HG03159 (cell line): ENCODE measurements at regions not wholly inside any gene's neighbourhood (a gene's known extent, or its start where the extent isn't known, plus 50 kb on each side); places are given as distances from the start of the nearest gene placed in this dataset.
"Not testable (repeated sequence)": the region's sequence is repeated elsewhere in the genome, so short reads cannot be mapped to it uniquely, and the experiment has no call there.

ENCODE experiments used
- ATAC-seq: cut with Tn5 transposase; IDR thresholded peaks from one replicate; pipeline ENCODE4 v1.9.1; 2021; ENCODE audit warnings: mild to moderate bottlenecking, moderate library complexity; ENCODE audit not compliant: unreplicated experiment

- no peak for ATAC-seq
These were observed 55.1 kb downstream of the TTC6 start for GRCh38 chr14:37650356-37651037.

GRCh38 chr14:37652042-37652441 lies 56.6 kb downstream of the TTC6 start:
- no peak for ATAC-seq

GRCh38 chr14:37655418-37655817 lies 60.0 kb downstream of the TTC6 start:
- ATAC-seq, result no peak

DNA sequence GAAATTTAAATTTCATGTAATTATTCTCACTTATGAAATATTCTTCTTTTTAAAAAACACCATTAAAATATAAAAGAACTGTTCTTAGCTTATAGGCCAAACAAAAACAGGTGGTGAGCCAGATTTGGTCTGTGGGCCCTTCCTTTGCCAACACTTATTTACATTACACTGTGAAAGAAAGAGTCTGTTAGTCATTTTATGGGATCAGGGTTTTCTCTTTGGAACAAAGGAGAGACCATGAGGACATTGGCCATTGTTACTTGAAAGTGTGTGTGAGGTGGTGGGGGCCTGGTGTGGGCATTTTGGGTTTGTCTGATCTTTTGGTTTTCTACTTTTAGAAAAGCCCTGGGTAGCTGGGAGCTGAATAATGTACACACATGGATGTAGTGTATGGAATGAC lies 62.7 kb downstream of the TTC6 start:
- no peak for ATAC-seq

GRCh38 chr14:37663498-37663897 lies 68.1 kb downstream of the TTC6 start:
- ATAC-seq, result no peak

DNA sequence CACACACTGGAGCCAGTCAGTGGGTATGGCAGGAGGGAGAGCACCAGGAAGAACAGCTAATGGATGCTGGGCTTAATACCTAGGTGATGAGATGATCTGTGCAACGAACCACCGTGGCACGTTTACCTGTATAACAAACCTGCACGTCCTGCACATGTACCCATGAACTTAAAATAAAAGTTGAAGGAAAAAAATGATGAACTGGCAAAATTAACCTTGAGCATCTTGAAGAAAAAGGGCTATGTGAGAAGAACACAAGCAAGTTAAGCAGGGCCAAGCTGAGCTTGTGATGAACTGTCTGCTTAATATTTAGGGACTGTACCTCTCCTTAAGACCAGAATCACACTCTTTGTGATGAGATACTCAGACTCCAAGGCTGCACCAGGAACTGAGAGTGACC lies 70.0 kb downstream of the TTC6 start:
- ATAC-seq, result no peak

GRCh38 chr14:37665951-37666350 lies 70.5 kb downstream of the TTC6 start:
- no peak for ATAC-seq

DNA sequence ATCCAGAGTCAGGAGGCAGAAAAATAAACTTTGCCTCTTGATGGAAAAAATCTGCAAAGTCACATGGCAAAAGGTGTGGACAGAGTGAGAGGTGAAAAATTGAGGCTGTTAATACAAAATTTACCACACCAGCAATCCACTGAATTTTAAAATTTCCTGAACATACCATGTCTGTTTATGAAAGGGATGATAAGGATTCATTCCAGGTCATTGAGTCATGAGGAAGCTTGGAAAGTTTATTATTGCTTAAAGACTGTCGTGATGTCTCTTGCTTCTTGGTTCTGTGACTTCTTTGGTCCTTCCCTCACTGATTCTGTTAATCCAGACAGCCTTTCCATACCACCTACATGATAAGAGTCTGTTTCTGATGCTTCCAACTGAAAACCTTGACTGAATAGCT lies 73.2 kb downstream of the TTC6 start:
- no peak for ATAC-seq

GRCh38 chr14:37669242-37669641 lies 73.8 kb downstream of the TTC6 start:
- no peak for ATAC-seq

GRCh38 chr14:37673439-37673838 lies 78.0 kb downstream of the TTC6 start:
- no peak for ATAC-seq

DNA sequence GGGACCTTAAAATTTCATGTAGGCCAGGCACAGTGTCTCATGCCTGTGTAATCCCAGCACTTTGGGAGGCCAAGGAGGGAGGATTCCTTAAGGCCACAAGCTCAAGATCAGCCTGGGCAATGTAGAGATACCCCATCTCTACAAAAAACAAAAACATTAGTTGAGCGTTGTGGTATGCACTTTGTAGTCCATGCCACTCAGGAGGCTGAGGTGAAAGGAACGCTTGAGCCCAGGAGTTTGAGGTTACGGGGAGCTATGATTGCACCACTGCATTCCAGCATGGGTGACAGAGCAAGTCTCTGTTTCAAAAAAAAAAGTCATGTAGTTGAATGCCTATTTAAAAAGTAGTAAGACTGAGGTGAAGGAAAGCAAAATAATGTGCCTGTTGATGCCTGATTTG lies 83.5 kb downstream of the TTC6 start:
- ATAC-seq, result no peak

DNA sequence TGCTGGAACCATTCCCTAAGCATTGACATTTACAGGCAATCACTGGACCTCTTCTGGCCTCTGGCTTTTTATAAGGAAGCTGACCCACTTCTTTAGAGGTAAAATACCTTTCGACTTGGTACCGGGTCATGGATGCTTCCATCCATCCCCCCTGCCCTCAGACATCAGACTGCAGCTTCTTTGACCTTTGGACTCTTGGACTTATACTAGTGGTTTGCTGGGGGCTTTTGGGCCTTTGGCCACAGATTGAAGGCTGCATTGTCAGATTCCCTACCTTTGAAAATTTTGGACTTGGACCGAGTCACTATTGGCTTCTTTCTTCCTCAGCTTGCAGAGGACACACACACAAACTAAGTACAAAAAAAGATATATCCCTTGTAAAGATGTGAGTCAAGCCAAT lies 86.1 kb downstream of the TTC6 start:
- no peak for ATAC-seq

- not testable (repeated sequence) for ATAC-seq
These were observed 97.3 kb downstream of the TTC6 start for GRCh38 chr14:37692680-37693079.

DNA sequence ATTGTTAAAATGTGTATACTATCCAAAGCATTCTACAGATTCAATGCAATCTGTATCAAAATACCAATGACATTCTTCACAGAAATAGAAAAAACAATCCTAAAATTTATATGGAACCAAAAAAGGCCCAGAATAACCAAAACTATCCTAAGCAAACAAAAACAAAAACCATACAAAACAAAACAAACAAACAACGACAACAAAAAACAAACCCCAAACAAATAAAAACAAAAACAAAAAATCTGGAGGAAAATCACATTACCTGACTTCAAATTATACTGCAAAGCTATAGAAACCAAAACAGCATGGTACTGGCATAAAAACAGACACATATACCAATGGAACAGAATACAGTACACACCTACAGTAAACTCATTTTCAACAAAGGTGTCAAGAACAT lies 98.0 kb downstream of the TTC6 start:
- ATAC-seq, result not testable (repeated sequence)

DNA sequence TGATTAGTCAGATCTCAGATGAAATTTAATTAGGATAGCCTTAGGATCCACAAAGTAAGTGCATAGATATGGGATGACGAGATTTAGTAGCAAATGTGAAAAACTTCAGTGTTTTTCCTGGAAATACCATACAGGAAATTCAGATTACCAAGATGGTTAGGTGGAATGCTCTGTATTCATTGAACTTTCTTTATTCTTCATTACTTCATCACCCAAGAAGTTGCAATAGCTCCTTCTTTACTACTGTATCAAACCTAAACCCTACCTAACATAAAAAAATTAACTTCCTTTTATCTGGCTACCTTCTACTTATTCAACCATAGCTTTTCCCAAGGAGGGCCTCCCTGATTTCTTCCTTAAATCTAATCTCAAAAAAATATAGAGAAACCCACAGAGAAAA lies 100.4 kb downstream of the TTC6 start:
- ATAC-seq, result no peak

DNA sequence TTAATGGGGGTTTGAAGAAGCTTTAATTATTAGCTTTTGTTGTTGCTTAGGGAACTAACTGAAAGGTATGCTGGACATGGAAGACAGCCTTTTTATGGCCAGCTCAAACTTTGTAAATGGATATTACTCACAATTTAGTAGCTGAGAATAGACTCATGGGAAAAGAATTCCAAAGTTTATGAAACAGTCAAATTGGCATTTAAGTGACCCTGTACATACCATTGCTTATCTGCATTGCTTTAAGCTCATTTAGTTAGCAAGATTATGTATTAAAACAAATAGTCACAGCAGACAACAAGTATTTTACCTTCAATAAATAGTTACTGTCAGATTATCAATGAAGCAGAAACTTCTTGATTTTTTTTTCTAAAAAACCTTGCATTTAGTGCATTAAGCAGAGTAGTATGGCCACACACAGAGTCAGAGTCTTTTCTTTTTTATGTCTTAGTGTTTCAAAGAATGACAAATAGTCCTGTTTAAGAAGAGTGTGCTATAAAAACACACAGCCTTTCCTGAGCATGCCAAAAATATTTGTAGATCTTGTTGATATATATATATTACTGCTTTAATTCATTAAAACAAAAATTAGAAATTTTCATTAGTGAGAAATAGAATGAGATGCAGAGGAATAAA lies 102.2 kb downstream of the TTC6 start:
- ATAC-seq, result no peak

DNA sequence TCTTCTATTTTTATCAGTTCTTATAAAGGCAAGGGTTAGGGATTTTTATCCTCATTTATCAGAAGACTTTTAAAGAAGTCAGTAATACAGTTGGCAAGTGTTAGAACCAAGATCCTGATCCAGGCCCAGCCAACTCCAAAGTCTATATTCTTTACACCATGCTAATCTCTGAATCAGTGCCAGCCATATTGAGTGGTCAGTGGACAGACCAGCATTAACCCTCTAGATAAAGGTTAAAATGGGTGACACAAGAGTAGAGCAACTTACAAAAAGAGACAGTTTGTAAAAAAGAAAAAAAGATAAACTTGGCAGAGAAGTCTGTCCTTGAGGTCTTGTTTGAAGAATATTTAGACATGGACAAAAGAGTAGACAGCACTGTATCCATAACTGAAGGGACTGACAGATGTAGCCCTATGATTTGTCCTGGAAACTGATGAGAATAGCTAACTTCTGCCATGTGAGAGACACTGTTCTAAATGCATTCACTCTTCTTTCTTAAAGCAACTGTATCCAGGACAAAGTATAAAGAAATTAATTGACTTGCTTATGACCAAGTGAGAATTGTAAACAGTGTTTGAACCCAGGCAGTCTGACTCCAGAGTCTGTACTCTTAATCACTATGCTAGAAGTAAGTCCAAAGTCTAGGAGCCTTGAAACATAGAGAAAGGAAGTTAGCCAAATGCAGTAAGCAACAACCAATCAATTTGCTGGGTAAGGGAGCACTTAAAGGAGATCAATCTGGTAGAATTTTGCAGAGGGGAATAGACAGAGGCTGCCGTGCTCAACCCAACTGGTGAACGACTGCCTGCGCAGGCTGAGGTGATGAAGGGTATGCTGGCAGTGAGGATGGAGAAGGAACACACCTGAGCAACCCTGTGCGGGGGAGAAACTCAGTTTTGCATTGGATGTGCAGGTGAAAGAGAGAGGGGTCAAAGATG lies 103.7 kb downstream of the TTC6 start:
- ATAC-seq, result no peak

DNA sequence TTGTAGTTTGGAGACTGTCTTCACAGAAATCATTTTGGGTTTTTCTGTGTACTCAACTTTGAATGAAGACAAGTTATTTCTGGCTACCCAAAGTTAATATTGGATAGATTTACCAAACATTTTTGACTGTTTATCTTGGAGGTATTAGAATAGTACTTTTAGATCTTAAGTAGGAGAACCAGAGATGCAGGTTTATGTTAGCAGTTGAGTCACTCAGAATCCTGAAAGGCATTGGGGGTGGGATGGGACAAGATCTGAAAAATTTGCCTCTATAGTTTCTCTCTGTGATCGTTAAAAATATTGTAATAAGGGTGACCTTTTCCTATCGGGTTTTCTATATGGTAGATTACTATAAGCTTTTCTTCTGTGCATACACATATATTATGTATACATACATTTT lies 112.3 kb downstream of the TTC6 start:
- ATAC-seq, result no peak

DNA sequence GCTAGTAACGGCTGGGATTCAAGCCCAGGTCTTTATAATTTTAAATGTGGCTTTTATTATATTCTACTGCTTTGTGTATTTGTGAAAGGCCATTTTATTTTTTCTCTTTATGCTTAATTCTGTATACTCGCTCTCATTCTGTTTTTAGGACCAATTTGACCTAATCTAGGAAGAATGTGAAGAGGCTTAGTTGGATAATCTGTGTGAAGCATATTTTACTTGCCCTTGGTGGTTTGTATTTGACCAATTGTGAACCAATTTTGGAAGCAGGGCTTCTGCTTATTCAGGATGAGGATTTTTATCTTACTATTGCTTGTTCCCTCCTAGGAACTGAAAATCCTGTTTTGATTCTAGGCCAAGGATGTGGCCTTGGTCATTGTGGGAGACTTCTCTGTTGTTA lies 113.1 kb downstream of the TTC6 start:
- ATAC-seq, result no peak

DNA sequence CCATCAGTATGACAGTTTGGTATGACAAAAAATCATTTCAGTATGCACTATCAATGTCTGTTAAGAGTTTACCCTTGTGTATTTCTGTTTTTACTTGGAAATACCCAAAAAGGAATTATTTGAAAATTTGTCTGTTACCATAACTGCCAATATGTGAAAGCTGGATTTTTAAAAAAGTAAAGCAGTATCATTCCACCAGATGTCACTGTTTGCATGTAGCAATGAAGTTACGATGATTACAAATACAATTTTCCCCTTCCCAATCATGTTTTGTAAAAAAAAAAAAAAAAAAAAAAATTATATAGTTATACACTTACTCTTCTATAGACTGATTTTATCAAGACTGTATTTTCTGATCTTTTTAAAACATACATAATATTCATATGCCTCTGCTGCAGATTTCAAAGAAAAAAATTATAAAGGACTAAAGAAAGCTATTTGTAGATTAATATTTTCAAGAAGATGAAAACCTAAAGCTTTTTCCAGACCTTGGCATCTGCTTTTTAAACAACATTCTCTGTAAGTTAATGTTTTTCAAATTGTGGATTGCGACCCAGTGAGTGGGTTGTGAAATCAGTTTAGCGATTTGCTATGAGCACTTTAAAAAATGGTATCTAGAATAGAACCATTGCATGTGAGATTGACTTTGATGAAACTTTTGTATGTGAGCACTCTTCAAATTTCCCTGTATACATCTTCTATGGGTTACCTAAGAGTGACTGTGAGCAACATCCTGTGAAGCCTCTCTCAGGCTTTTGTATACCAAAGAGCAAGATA lies 114.2 kb downstream of the TTC6 start:
- no peak for ATAC-seq

- no peak for ATAC-seq
These were observed 116.0 kb downstream of the TTC6 start for GRCh38 chr14:37711356-37711830.
